GM19239 (cell line): ENCODE measurements at regions not wholly inside any gene's neighbourhood (a gene's known extent, or its start where the extent isn't known, plus 50 kb on each side); places are given as distances from the start of the nearest gene placed in this dataset.

Experiments
- DNase-seq: peaks from one replicate; pipeline ENCODE4 v3.0.0; 2011; ENCODE audit warnings: low spot score; ENCODE audit not compliant: insufficient read length
- FAIRE-seq: peaks from 2 replicates; lab custom pipeline; 2011; peaks lifted over from hg19 to GRCh38; lab: Jason Lieb, UNC

DNA sequence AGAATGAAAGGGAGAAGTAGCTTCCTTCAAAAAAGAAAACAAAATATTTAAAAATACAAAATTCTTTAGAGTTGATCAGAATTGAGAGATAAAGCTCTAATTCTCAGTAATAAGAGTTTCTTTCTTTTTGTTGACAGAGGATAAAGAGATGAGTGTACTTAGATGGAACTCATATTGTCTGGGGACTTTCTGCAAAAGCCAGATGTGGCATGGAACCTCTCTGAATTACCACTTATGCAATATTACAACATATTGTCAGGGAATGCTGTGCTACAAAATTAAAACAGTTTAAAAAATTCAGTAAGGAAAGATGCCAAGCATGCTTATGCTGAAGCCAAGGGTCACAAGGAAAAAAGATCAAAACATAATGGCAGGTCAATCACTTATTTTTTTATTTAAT is 386.6 kb upstream of the LRATD1 start:
- FAIRE-seq (no peak), DNase-seq (no peak)

DNA sequence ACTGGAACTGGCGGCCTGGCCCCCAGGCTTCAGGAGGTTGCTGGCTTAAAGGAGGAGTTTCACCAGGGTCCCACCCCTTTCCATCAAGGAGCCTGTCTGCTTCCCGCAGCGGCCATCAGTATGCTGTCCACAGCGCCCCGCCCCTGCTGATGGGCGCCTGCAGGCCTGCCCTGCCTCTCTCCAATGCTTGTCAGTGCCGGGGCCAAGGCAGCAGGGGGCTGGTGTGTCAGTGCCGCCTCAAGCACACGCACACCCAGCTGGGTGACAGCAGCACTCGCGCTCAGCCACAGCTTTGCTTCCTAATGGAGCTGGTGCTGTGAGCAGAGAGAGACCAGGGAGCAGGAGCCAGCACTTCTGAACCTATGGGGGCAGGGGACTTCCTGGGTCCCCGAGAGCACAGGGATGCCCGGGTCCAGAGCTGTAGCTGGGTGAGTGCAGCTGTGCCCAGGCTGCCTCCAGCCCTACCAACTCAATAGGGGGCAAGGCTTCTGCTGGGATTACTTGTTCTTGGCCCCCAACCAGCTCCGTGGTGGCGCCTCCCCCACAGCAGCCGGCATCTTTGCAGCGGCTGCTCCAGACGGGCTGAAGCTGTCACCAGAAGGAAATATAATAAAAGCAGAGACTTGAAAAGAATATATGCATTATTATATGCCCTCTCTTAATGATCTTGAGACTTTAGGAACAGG is 377.2 kb upstream of the LRATD1 start:
- DNase-seq (no peak), FAIRE-seq (no peak)

DNA sequence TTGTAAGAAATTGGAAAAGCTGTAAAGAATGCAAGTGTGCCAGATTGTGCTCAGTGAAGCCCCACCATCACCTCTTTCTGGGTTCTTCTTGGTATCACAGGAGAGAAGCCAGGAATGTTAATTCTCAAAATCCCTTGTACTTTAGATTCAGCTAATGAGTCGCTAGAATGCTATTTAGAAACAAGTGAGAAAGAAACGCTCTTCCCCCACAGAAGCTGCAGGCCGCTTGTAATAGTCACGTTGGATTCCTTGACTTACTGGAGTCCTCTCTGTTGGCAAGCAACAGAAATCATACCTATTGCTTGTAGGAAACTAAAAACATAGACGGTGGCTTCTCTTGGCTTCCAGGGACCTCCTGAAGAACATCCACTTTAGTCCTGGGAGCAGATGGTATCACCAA is 375.6 kb upstream of the LRATD1 start:
- no peak for DNase-seq

GRCh38 chr2:14257801-14258507 is 374.6 kb upstream of the LRATD1 start:
- FAIRE-seq (no peak), DNase-seq (no peak)

More for the DNA sequence above, 375.6 kb upstream of the LRATD1 start:
- no peak for FAIRE-seq

- FAIRE-seq, result no peak
- no peak for DNase-seq
These were observed 370.7 kb upstream of the LRATD1 start for GRCh38 chr2:14261771-14262170.

- DNase-seq (no peak), FAIRE-seq (no peak)
These were observed 369.5 kb upstream of the LRATD1 start for GRCh38 chr2:14263053-14263452.

DNA sequence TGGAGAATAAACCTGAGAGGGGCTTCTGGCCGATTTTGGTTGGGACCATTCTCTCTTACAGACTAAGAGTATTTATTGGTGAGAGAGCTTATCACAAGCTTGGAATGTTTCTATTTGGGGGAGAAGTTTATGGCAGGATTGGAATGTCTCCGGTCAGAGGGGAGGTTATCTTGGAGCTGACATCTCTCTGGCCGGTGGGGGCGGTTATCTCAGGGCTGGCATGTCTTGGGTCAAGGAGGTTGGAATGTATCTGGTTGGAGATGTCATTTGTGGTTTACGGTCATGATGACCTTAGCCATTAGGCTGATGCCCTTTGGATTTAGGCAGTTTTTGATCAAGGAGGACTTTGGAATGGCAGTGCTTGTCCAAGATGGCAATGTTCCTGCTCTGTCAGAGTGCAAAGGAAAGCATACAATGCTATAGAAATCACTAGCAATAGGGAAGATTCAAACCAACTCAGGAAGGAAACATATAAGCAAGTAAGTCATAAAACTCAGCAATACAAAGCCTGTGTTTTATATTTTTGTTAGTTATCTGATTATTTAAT is 362.4 kb upstream of the LRATD1 start:
- no peak for DNase-seq
- no peak for FAIRE-seq

- DNase-seq (no peak), FAIRE-seq (no peak)
These were observed 360.0 kb upstream of the LRATD1 start for GRCh38 chr2:14272396-14273075.

- DNase-seq (no peak), FAIRE-seq (no peak)
These were observed 358.9 kb upstream of the LRATD1 start for GRCh38 chr2:14273650-14274049.

DNA sequence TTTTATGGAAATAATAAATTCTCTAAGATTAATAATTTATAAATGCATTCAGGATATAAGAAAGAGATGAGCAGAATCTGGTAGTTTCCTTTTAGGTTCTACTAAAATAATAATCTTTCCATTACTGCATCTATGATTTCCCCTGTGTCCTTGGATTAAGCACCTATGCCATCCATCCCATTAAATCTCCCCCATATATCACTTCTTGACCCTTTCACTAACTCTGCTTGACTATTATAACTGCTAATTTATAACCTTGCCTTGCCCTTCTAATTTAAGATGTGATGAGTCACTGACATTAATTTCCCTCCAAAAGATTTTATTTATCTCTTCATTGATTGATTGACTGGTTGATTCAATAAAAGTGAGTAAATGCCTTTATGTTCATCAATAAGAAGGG is 348.3 kb upstream of the LRATD1 start:
- FAIRE-seq, result no peak
- no peak for DNase-seq

GRCh38 chr2:14285812-14286211 is 346.7 kb upstream of the LRATD1 start:
- no peak for FAIRE-seq
- no peak for DNase-seq

GRCh38 chr2:14288016-14288415 is 344.5 kb upstream of the LRATD1 start:
- no peak for DNase-seq
- FAIRE-seq, result no peak

GRCh38 chr2:14292964-14293363 is 339.6 kb upstream of the LRATD1 start:
- no peak for DNase-seq
- no peak for FAIRE-seq

DNA sequence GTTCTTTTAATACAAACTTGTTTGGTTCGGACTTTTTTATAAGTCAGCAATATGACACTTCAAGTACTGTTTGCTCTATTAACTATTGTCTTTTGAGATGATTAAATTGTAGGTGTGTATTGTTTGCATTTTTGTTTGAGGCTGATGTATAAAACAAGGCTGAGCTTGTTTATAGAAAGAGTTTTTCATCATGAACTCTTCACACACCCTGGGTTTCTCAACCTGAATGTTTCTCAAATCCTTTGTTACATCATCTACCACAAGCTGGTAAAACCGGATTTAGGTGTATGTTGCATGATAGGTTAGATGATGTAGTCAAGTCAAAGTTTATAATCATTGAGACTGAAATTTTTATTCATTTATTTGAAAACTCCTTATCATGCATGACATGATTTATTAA is 335.2 kb upstream of the LRATD1 start:
- FAIRE-seq, result no peak

DNA sequence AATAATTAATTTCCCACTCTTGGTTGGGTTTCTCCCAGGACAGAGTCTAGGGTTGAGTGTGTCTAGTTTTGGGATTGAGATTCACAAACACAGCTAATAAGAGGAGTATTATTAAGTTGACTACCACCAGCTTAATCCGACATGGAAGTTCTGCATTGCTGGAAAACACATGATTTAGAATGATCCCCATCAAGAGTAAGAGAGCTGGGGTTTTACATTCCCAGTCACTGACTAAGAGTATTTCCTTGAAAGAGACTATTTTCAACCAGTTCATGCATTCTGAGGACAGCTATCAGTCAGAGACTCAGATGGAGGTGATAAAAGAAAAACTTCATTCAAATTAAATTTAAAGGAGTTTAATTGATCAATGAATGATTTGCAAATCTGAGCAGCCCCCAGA is 334.6 kb upstream of the LRATD1 start:
- no peak for FAIRE-seq

More for the DNA sequence above, 335.2 kb upstream of the LRATD1 start:
- DNase-seq, result no peak

GRCh38 chr2:14301331-14301730 is 331.2 kb upstream of the LRATD1 start:
- FAIRE-seq, result no peak
- no peak for DNase-seq

More for the DNA sequence above, 334.6 kb upstream of the LRATD1 start:
- no peak for DNase-seq

- DNase-seq (no peak), FAIRE-seq (peak; percentile 84)
These were observed 329.0 kb upstream of the LRATD1 start for GRCh38 chr2:14303366-14304115.

DNA sequence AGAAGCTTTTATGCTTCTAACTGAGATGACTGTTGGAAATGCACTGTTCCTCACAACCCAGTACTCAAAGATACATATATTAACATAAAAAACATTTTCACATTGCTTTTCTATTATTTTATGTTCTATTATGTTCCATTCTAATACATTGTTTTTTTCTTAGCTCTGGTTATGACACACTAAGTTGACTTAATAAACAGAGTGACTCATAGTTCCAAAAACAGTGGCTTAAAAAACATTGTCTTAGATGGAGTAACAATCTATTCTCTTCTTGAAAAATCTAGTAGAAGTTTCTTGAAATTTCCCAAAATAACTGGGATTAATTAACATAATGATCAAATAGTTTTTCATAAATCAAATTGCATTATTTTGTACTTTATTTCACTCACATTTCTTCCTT is 328.2 kb upstream of the LRATD1 start:
- DNase-seq (no peak), FAIRE-seq (no peak)

DNA sequence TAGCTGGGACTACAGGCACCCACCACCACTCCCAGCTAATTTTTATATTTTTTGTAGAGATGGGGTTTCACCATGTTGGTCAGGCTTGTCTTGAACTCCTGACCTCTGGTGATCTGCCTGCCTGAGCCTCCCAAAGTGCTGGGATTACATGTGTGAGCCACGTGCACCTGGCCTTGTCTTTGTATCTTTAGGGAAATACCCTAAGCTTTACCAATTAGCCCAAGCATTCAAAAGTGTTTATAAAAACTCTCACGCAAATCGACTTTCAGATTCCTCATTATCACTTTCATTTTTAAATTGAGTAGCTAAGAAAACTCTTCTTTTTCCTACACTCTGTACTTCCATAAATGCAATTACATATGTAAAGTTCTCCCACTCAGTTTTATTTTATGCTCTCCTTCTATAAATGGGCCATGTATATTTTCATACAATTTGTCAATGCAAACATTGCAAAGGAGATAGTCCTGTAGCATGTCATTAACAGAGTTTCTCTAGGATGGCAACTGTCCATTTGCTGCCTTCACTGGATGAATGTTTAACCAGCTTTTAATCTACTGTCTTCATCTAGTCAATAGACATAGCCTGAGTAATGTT is 326.2 kb upstream of the LRATD1 start:
- DNase-seq, result no peak
- FAIRE-seq, result peak; percentile 89

DNA sequence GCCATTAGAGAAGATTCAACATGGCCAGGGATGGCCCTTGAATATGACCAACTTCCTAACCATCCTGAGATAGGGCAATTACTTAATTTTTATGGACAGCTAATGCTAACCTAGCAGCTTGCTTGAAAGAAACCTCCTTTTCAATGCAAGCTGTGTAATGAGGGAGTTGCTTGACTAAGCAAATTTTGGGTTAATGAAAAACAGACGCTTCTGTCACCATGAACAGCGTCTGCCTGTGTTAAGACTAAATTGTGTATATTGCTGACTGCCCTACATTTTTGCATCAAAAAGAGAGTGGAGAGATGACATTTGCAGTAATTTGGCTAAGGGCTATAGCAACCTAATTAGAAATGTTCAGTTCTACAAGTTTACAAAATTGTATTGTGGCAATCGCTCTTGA is 319.2 kb upstream of the LRATD1 start:
- FAIRE-seq (no peak), DNase-seq (no peak)
